ENCODE measurements at regions not wholly inside any gene's neighbourhood (a gene's known extent, or its start where the extent isn't known, plus 50 kb on each side); places are given as distances from the start of the nearest gene placed in this dataset.
A peak's percentile ranks its signal among the peaks of the same experiment; 100 is the strongest.
"Not testable (repeated sequence)": the region's sequence is repeated elsewhere in the genome, so short reads cannot be mapped to it uniquely, and the experiment has no call there.

DNA sequence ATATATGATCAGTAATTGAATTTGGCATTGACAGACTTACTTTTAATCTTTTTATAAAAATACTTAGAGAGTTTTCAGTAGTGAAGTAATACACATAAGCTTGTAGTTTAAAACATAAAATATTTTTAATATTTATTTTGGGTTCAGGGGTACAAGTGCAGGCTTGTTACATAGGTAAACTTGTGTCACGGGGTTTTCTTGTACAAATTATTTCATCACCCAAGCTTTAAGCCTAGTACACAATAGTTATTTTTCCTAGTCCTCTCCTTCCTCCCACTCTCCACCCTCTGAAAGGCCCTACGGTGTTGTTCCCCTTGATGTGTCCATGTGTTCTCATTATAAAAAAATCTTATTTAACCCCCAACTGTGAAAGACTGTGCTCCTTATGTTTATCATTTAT lies 1397.8 kb upstream of the RAG2 start:
- Mint-ChIP-seq H3K4me3 (no peak overlapping the region), H3K27me3 (no peaks in the 10 kb centered on the region), H3K9me3 (peaks cover 2 to 28% (median 6%) of the 10 kb centered on the region in 5 donors), H3K36me3 (no peaks in the 10 kb centered on the region), H3K27ac (no peak overlapping the region), H3K4me1 (no peaks in the 10 kb centered on the region)
- Histone ChIP-seq H3K4me1 (ENCODE audit: insufficient read depth, low read length) (no peaks in the 10 kb centered on the region), H3K36me3 (ENCODE audit: insufficient read depth, low read length) (no peaks in the 10 kb centered on the region), H3K27me3 (ENCODE audit: insufficient read depth, low read length, poor library complexity, severe bottlenecking) (no peaks in the 10 kb centered on the region), H3K9me3 (ENCODE audit: low read length) (no peaks in the 10 kb centered on the region), H3K27ac (ENCODE audit: low read depth, low read length) (no peak overlapping the region), H3K4me3 (ENCODE audit: low read length) (no peak overlapping the region)
- ChIA-PET CTCF (no interaction called here), POLR2A (no interaction called here)
- no peak for DNase-seq

DNA sequence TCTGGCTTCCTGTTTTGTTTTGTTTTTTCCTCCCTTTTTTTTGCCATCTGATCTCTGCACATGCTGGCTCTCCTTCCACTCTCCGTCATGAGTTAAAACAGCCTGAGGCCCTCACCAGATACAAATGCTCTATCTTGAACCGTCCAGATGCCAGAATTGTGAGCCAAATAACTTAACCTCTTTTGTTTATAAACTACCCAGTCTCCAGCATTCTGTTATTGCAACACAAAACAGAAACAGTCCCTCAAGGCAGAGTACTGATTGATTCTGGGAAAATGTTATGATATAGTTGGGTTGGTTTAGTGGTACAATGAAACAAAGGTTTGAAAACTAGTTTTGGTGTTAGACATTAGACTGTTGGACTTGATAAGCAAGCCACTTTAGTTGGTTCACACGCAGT lies 1390.0 kb upstream of the RAG2 start:
- Histone ChIP-seq H3K36me3 (ENCODE audit: insufficient read depth, low read length) (no peaks in the 10 kb centered on the region), H3K9me3 (ENCODE audit: low read length) (no peaks in the 10 kb centered on the region), H3K27ac (ENCODE audit: low read depth, low read length) (no peak overlapping the region), H3K27me3 (ENCODE audit: insufficient read depth, low read length, poor library complexity, severe bottlenecking) (no peaks in the 10 kb centered on the region), H3K4me3 (ENCODE audit: low read length) (no peak overlapping the region), H3K4me1 (ENCODE audit: insufficient read depth, low read length) (no peaks in the 10 kb centered on the region)
- CTCF ChIA-PET, result no interaction called here
- Mint-ChIP-seq H3K4me1 (no peaks in the 10 kb centered on the region), H3K9me3 (peaks cover 4 to 38% (median 5%) of the 10 kb centered on the region in 5 donors), H3K4me3 (no peak overlapping the region), H3K36me3 (no peaks in the 10 kb centered on the region), H3K27me3 (no peaks in the 10 kb centered on the region), H3K27ac (no peak overlapping the region)
- POLR2A ChIA-PET, result no interaction called here
- no peak for DNase-seq

DNA sequence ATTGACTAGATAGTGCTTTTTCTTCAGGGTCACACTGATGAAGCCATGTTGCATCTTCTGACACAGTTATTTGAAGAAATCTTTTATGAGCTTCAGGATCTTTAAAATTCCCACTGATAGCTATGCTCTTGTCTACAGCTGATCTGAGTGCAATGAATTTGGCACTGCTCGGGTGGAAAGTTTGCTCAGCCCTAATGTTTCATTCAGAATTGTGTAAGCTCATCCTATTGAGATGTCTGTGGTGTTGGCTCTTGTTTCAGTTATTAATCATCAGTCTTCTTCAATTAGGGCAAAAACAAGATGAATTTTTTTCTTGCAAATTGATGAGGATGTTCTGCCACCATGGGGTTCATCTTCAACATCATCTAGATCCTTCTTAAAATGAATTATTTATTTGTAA lies 1387.0 kb upstream of the RAG2 start:
- H3K27ac Mint-ChIP-seq, result no peak overlapping the region
- no peaks in the 10 kb centered on the region for H3K4me1 ChIP-seq (ENCODE audit: insufficient read depth, low read length)
- H3K36me3 ChIP-seq (ENCODE audit: insufficient read depth, low read length), result no peaks in the 10 kb centered on the region
- H3K4me1 Mint-ChIP-seq, result no peaks in the 10 kb centered on the region
- H3K4me3 Mint-ChIP-seq, result no peak overlapping the region
- H3K27me3 Mint-ChIP-seq, result no peaks in the 10 kb centered on the region
- H3K36me3 Mint-ChIP-seq, result no peaks in the 10 kb centered on the region
- ChIA-PET CTCF (no interaction called here), POLR2A (no interaction called here)
- H3K9me3 Mint-ChIP-seq, result peaks cover 4 to 34% (median 9%) of the 10 kb centered on the region in 5 donors
- no peak for DNase-seq
- no peaks in the 10 kb centered on the region for H3K27me3 ChIP-seq (ENCODE audit: insufficient read depth, low read length, poor library complexity, severe bottlenecking)
- no peak overlapping the region for H3K4me3 ChIP-seq (ENCODE audit: low read length)
- H3K27ac ChIP-seq (ENCODE audit: low read depth, low read length), result no peak overlapping the region
- no peaks in the 10 kb centered on the region for H3K9me3 ChIP-seq (ENCODE audit: low read length)

DNA sequence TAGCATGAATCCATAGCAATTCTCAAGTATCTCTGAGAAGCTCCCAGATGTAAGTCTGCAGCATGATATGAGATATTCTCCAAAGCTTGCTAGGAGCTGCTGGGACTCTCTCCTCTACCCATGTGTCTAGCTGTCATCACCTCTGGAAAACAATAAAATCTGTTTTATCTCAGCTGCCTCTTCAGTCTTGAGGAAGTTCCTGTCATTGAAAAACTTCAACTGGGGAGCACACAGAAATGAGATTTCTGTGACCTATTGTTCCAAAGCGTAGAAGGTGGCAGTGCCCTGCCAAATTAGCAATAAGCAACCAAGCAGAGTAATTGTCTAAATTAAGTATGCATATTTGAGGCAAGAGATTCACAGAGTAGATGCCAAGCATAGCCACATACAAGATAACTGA lies 1380.6 kb upstream of the RAG2 start:
- Mint-ChIP-seq H3K27ac (no peak overlapping the region), H3K9me3 (peaks cover 0 to 25% (median 10%) of the 10 kb centered on the region in 5 donors), H3K4me1 (no peaks in the 10 kb centered on the region), H3K36me3 (no peaks in the 10 kb centered on the region), H3K27me3 (no peaks in the 10 kb centered on the region), H3K4me3 (no peak overlapping the region)
- H3K27me3 ChIP-seq (ENCODE audit: insufficient read depth, low read length, poor library complexity, severe bottlenecking), result no peaks in the 10 kb centered on the region
- no peak for DNase-seq
- H3K4me1 ChIP-seq (ENCODE audit: insufficient read depth, low read length), result no peaks in the 10 kb centered on the region
- H3K9me3 ChIP-seq (ENCODE audit: low read length), result no peaks in the 10 kb centered on the region
- ChIA-PET POLR2A (no interaction called here), CTCF (no interaction called here)
- no peak overlapping the region for H3K4me3 ChIP-seq (ENCODE audit: low read length)
- H3K27ac ChIP-seq (ENCODE audit: low read depth, low read length), result no peak overlapping the region
- no peaks in the 10 kb centered on the region for H3K36me3 ChIP-seq (ENCODE audit: insufficient read depth, low read length)

DNA sequence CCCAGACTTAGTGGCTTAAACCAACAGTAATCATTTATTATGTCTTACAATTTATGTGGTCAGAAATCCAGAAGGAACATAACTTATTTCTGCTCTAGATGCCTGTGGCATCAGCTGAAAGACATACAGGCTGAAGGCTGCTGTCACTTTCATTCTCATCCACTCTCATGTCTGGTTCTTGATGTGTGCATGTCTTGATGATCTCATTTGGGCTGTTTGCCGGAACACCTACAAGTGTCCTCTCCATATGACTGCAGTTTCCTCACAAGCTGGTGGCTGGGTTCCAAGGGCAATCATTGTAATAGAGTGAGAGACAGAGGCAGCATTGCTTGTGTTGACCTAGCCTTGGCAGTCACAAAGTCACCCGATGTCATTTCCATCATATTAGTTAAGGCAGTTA lies 1375.9 kb upstream of the RAG2 start:
- Histone ChIP-seq H3K4me3 (ENCODE audit: low read length) (no peak overlapping the region), H3K9me3 (ENCODE audit: low read length) (no peaks in the 10 kb centered on the region), H3K27ac (ENCODE audit: low read depth, low read length) (no peak overlapping the region), H3K36me3 (ENCODE audit: insufficient read depth, low read length) (no peaks in the 10 kb centered on the region), H3K4me1 (ENCODE audit: insufficient read depth, low read length) (no peaks in the 10 kb centered on the region), H3K27me3 (ENCODE audit: insufficient read depth, low read length, poor library complexity, severe bottlenecking) (no peaks in the 10 kb centered on the region)
- Mint-ChIP-seq H3K9me3 (peaks cover 6 to 20% (median 12%) of the 10 kb centered on the region in 5 donors), H3K27me3 (no peaks in the 10 kb centered on the region), H3K36me3 (no peaks in the 10 kb centered on the region), H3K4me1 (no peaks in the 10 kb centered on the region), H3K27ac (peak overlapping the region in 1 of 8 donors; percentile 74), H3K4me3 (no peak overlapping the region)
- POLR2A ChIA-PET, result no interaction called here
- CTCF ChIA-PET, result no interaction called here
- no peak for DNase-seq

DNA sequence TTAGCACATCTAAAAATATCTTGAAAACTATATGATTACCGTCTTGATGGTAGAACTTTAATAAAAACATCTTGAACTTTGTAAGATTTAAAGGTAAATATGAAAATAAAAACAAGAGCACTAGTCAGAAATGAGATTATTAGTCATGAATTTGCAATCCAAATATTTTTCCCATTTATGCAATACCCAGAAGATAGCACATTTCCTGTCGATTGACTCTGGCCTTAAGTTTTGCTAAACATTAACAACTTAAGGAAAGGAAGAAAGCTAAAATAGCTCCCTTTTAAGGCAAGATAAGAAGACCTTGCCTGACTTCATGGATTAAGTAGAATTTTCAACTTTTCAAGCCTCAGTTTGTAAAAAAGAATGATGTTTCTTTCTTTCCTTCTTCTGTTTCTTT lies 1374.7 kb upstream of the RAG2 start:
- H3K36me3 Mint-ChIP-seq, result no peaks in the 10 kb centered on the region

DNA sequence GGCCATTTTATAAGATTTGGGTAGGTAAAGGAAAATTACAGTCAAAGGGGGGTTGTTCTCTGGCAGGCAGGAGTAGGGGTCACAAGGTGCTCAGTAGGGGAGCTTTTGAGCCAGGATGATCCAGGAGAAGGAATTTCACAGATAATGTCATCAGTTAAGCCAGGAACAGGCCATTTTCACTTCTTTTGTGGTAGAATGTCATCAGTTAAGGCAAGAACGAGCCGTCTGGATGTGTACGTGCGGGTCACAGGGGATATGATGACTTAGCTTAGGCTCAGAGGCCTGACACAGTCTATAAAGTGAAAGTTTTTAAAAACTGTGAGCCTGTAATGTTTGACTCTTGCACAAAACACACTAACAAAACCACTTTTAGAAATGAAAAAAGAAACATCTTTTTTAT lies 1371.3 kb upstream of the RAG2 start:
- H3K27ac Mint-ChIP-seq; H3K9me3 ChIP-seq (ENCODE audit: low read length); H3K36me3 Mint-ChIP-seq; CTCF ChIA-PET; H3K4me3 Mint-ChIP-seq; H3K27me3 Mint-ChIP-seq; H3K27ac ChIP-seq (ENCODE audit: low read depth, low read length); H3K36me3 ChIP-seq (ENCODE audit: insufficient read depth, low read length); H3K4me3 ChIP-seq (ENCODE audit: low read length); DNase-seq; POLR2A ChIA-PET; H3K4me1 ChIP-seq (ENCODE audit: insufficient read depth, low read length); H3K27me3 ChIP-seq (ENCODE audit: insufficient read depth, low read length, poor library complexity, severe bottlenecking); H3K4me1 Mint-ChIP-seq: not testable (repeated sequence)
- H3K9me3 Mint-ChIP-seq, result peaks cover 13 to 30% (median 22%) of the 10 kb centered on the region in 5 donors

More for the DNA sequence above, 1374.7 kb upstream of the RAG2 start:
- Mint-ChIP-seq H3K27me3 (no peaks in the 10 kb centered on the region), H3K9me3 (peaks cover 9 to 21% (median 16%) of the 10 kb centered on the region in 5 donors), H3K27ac (no peak overlapping the region), H3K4me3 (no peak overlapping the region), H3K4me1 (no peaks in the 10 kb centered on the region)
- ChIA-PET POLR2A (no interaction called here), CTCF (no interaction called here)
- Histone ChIP-seq H3K27ac (ENCODE audit: low read depth, low read length) (no peak overlapping the region), H3K36me3 (ENCODE audit: insufficient read depth, low read length) (no peaks in the 10 kb centered on the region), H3K27me3 (ENCODE audit: insufficient read depth, low read length, poor library complexity, severe bottlenecking) (no peaks in the 10 kb centered on the region), H3K4me3 (ENCODE audit: low read length) (no peak overlapping the region), H3K4me1 (ENCODE audit: insufficient read depth, low read length) (no peaks in the 10 kb centered on the region), H3K9me3 (ENCODE audit: low read length) (no peaks in the 10 kb centered on the region)
- no peak for DNase-seq

DNA sequence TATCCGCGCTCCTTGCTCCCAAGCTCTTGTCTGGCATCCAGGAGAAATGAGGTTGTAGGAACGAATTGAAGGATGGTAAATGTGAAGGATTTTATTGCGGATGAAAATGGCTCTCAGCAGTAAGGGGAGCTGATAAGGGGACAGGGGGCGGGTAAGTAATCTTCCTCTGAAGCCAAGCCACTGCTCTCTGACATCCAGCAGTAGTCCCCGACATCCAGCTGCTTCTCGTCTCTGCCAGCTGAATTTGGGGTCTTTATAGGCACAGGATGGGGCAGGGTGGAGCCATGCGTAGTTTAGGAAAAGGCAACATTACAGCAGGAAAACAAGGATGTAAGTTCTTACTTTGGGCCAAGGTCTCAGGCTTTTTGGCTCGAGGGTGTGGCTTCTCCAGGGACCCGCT lies 1370.1 kb upstream of the RAG2 start:
- ChIA-PET CTCF (no interaction called here), POLR2A (no interaction called here)
- Mint-ChIP-seq H3K4me3 (no peak overlapping the region), H3K27ac (no peak overlapping the region), H3K27me3 (no peaks in the 10 kb centered on the region), H3K9me3 (peaks cover 13 to 27% (median 17%) of the 10 kb centered on the region in 5 donors), H3K4me1 (no peaks in the 10 kb centered on the region), H3K36me3 (no peaks in the 10 kb centered on the region)
- H3K27me3 ChIP-seq (ENCODE audit: insufficient read depth, low read length, poor library complexity, severe bottlenecking), result no peaks in the 10 kb centered on the region
- H3K36me3 ChIP-seq (ENCODE audit: insufficient read depth, low read length), result no peaks in the 10 kb centered on the region
- H3K9me3 ChIP-seq (ENCODE audit: low read length), result no peaks in the 10 kb centered on the region
- no peak overlapping the region for H3K4me3 ChIP-seq (ENCODE audit: low read length)
- DNase-seq, result no peak
- no peaks in the 10 kb centered on the region for H3K4me1 ChIP-seq (ENCODE audit: insufficient read depth, low read length)
- H3K27ac ChIP-seq (ENCODE audit: low read depth, low read length), result no peak overlapping the region

DNA sequence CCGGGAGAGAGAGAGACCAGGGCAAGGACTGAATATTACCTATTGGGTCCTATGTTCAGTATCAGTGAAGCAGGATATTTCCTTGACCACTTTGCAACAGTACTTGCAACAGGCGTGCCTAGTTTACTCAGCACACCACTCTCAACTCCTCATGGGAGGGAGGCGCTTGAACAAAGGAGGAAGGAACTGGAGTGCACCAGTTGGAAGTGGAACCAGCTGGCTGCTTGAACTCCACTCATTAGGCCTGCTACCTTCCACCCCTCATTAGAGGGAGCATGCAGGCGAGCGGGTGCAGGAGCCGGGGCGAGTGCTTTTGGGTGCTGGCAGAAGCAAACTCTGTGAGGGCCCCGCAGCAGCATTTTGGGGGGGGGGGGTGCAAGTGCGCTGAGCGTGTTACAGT lies 1369.6 kb upstream of the RAG2 start:
- ChIA-PET CTCF (no interaction called here), POLR2A (no interaction called here)
- Mint-ChIP-seq H3K27me3 (no peaks in the 10 kb centered on the region), H3K9me3 (peaks cover 13 to 26% (median 17%) of the 10 kb centered on the region in 5 donors), H3K27ac (no peak overlapping the region), H3K4me3 (no peak overlapping the region), H3K4me1 (no peaks in the 10 kb centered on the region), H3K36me3 (no peaks in the 10 kb centered on the region)
- no peak overlapping the region for H3K27ac ChIP-seq (ENCODE audit: low read depth, low read length)
- H3K36me3 ChIP-seq (ENCODE audit: insufficient read depth, low read length), result no peaks in the 10 kb centered on the region
- H3K9me3 ChIP-seq (ENCODE audit: low read length), result no peaks in the 10 kb centered on the region
- H3K27me3 ChIP-seq (ENCODE audit: insufficient read depth, low read length, poor library complexity, severe bottlenecking), result no peaks in the 10 kb centered on the region
- no peak overlapping the region for H3K4me3 ChIP-seq (ENCODE audit: low read length)
- no peak for DNase-seq
- H3K4me1 ChIP-seq (ENCODE audit: insufficient read depth, low read length), result no peaks in the 10 kb centered on the region

Data from CD8-positive, alpha-beta memory T cell (primary cell).